Mesendoderm (in vitro differentiated cells): ENCODE measurements at regions not wholly inside any gene's neighbourhood (a gene's known extent, or its start where the extent isn't known, plus 50 kb on each side); places are given as distances from the start of the nearest gene placed in this dataset.

Source experiments
- DNase-seq: peaks from one replicate; pipeline ENCODE4 v3.0.0; 2013
- H2AK5ac ChIP-seq: 2 replicates; pipeline ENCODE4 v1.6.1; 2013; ENCODE audit warnings: low read length, inconsistent platforms
- H2BK120ac ChIP-seq: 2 replicates; pipeline ENCODE4 v1.6.1; 2013; ENCODE audit warnings: low read depth, mild to moderate bottlenecking, low read length, moderate library complexity, mixed read lengths
- H2BK15ac ChIP-seq: replicated peaks from 2 replicates; pipeline ENCODE4 v1.6.1; 2013; ENCODE audit warnings: low read depth, mild to moderate bottlenecking, moderate library complexity
- H2BK5ac ChIP-seq: 2 replicates; pipeline ENCODE4 v1.6.1; 2013; ENCODE audit warnings: low read length, inconsistent platforms
- H3K18ac ChIP-seq: 2 replicates; pipeline ENCODE4 v1.6.1; 2013; ENCODE audit warnings: mild to moderate bottlenecking, low read length, mixed read lengths
- H3K23ac ChIP-seq: one replicate; pipeline ENCODE4 v1.6.1; 2013; ENCODE audit warnings: low read length
- H3K27ac ChIP-seq: 2 replicates; pipeline ENCODE4 v1.5.1; 2013; ENCODE audit warnings: low read depth, mild to moderate bottlenecking, inconsistent platforms, low read length, moderate library complexity
- H3K27me3 ChIP-seq: 2 replicates; pipeline ENCODE4 v1.6.1; 2013; ENCODE audit warnings: low read length, control low read depth, mild to moderate bottlenecking, inconsistent platforms; ENCODE audit not compliant: insufficient read depth, poor library complexity
- H3K36me3 ChIP-seq: 2 replicates; pipeline ENCODE4 v1.6.1; 2013; ENCODE audit warnings: low read length, inconsistent platforms; ENCODE audit not compliant: control insufficient read depth, insufficient read depth
- H3K4ac ChIP-seq: one replicate; pipeline ENCODE4 v1.6.1; 2013; ENCODE audit warnings: low read depth, mild to moderate bottlenecking, low read length, moderate library complexity
- H3K4me1 ChIP-seq: 2 replicates; pipeline ENCODE4 v1.6.1; 2013; ENCODE audit warnings: low read depth, low read length, inconsistent platforms; ENCODE audit not compliant: control insufficient read depth
- H3K4me2 ChIP-seq: 2 replicates; pipeline ENCODE4 v1.6.1; 2013; ENCODE audit warnings: low read length
- H3K4me3 ChIP-seq: 2 replicates; pipeline ENCODE4 v1.5.1; 2013; ENCODE audit warnings: mild to moderate bottlenecking, low read length
- H3K56ac ChIP-seq: one replicate; pipeline ENCODE4 v1.6.1; 2013; ENCODE audit warnings: low read length
- H3K79me1 ChIP-seq: 2 replicates; pipeline ENCODE4 v1.6.1; 2013; ENCODE audit warnings: low read length, inconsistent platforms
- H3K79me2 ChIP-seq: 2 replicates; pipeline ENCODE4 v1.6.1; 2013; ENCODE audit warnings: mild to moderate bottlenecking, low read length; ENCODE audit not compliant: control insufficient read depth, insufficient read depth
- H3K9ac ChIP-seq: 2 replicates; pipeline ENCODE4 v1.6.1; 2013; ENCODE audit warnings: low read length, inconsistent platforms
- H4K5ac ChIP-seq: one replicate; pipeline ENCODE4 v1.6.1; 2013; ENCODE audit warnings: low read length
- H4K8ac ChIP-seq: one replicate; pipeline ENCODE4 v1.6.1; 2013; ENCODE audit warnings: low read depth, mild to moderate bottlenecking, control low read depth, low read length, moderate library complexity
- WGBS: extraction: QIAGEN DNeasy Blood & Tissue Kit; methylation state at CpG from one replicate; pipeline ENCODE4 v1.1.7; 2013; ENCODE audit warnings: low lambda C conversion rate, missing lambda C conversion rate; ENCODE audit not compliant: insufficient coverage; ENCODE audit errors: extremely low coverage; 5-methylcytosine and 5-hydroxymethylcytosine counted together

GRCh38 chr10:56481521-56482091 is 120.5 kb upstream of the ZWINT start:
- H4K8ac ChIP-seq = no peak overlapping the region
- DNase-seq = no peak

GRCh38 chr10:56472978-56473377 is 111.9 kb upstream of the ZWINT start:
- Histone ChIP-seq H3K79me2 (no peaks in the 10 kb centered on the region), H3K36me3 (no peaks in the 10 kb centered on the region), H3K4me2 (no peak overlapping the region), H2BK120ac (no peak overlapping the region), H3K56ac (no peak overlapping the region), H3K9ac (no peak overlapping the region), H3K23ac (no peak overlapping the region), H4K5ac (no peak overlapping the region), H3K4ac (no peak overlapping the region), H3K27me3 (no peaks in the 10 kb centered on the region), H2BK15ac (no peak overlapping the region), H2BK5ac (no peak overlapping the region), H3K27ac (no peak overlapping the region), H3K4me1 (no peaks in the 10 kb centered on the region), H2AK5ac (no peak overlapping the region), H3K18ac (no peak overlapping the region), H4K8ac (no peak overlapping the region), H3K4me3 (no peak overlapping the region), H3K79me1 (no peaks in the 10 kb centered on the region)
- DNase-seq = no peak
- WGBS = no CpG with 5 or more reads among the region's 2 CpGs

More at GRCh38 chr10:56481521-56482091, 120.5 kb upstream of the ZWINT start:
- H3K4me3 ChIP-seq = no peak overlapping the region
- no peaks in the 10 kb centered on the region for H3K79me1 ChIP-seq
- no peak overlapping the region for H2BK5ac ChIP-seq
- H3K4me1 ChIP-seq = no peaks in the 10 kb centered on the region
- no peaks in the 10 kb centered on the region for H3K36me3 ChIP-seq
- no peak overlapping the region for H3K23ac ChIP-seq
- no peaks in the 10 kb centered on the region for H3K27me3 ChIP-seq
- no peak overlapping the region for H3K4me2 ChIP-seq
- H2BK15ac ChIP-seq = no peak overlapping the region
- H2BK120ac ChIP-seq = no peak overlapping the region
- H4K5ac ChIP-seq = no peak overlapping the region
- no peak overlapping the region for H2AK5ac ChIP-seq
- no peaks in the 10 kb centered on the region for H3K79me2 ChIP-seq
- H3K27ac ChIP-seq = no peak overlapping the region
- H3K9ac ChIP-seq = no peak overlapping the region
- no peak overlapping the region for H3K18ac ChIP-seq
- no CpG with 5 or more reads among the region's 3 CpGs for WGBS
- H3K4ac ChIP-seq = no peak overlapping the region
- no peak overlapping the region for H3K56ac ChIP-seq

GRCh38 chr10:56470701-56471100 is 109.6 kb upstream of the ZWINT start:
- H2BK15ac ChIP-seq = no peak overlapping the region
- no peak overlapping the region for H3K4me2 ChIP-seq
- no peak overlapping the region for H3K23ac ChIP-seq
- H2AK5ac ChIP-seq = no peak overlapping the region
- H3K4ac ChIP-seq = no peak overlapping the region
- no peak overlapping the region for H3K56ac ChIP-seq
- no CpG with 5 or more reads among the region's 1 CpG for WGBS
- H3K36me3 ChIP-seq = no peaks in the 10 kb centered on the region
- no peak overlapping the region for H2BK5ac ChIP-seq
- no peak overlapping the region for H3K18ac ChIP-seq
- H3K79me1 ChIP-seq = no peaks in the 10 kb centered on the region
- no peak overlapping the region for H4K8ac ChIP-seq
- H3K79me2 ChIP-seq = no peaks in the 10 kb centered on the region
- H3K27ac ChIP-seq = no peak overlapping the region
- H4K5ac ChIP-seq = no peak overlapping the region
- no peaks in the 10 kb centered on the region for H3K4me1 ChIP-seq
- no peak overlapping the region for H3K9ac ChIP-seq
- no peaks in the 10 kb centered on the region for H3K27me3 ChIP-seq
- no peak overlapping the region for H3K4me3 ChIP-seq
- DNase-seq = no peak
- no peak overlapping the region for H2BK120ac ChIP-seq

GRCh38 chr10:56469482-56469881 is 108.4 kb upstream of the ZWINT start:
- H2BK120ac ChIP-seq = no peak overlapping the region
- no peak overlapping the region for H3K18ac ChIP-seq
- no peak overlapping the region for H2BK5ac ChIP-seq
- no peak overlapping the region for H4K8ac ChIP-seq
- no peak overlapping the region for H3K23ac ChIP-seq
- no peak overlapping the region for H2AK5ac ChIP-seq
- H3K79me2 ChIP-seq = no peaks in the 10 kb centered on the region
- H3K4me2 ChIP-seq = no peak overlapping the region
- H3K27me3 ChIP-seq = no peaks in the 10 kb centered on the region
- no peaks in the 10 kb centered on the region for H3K79me1 ChIP-seq
- H2BK15ac ChIP-seq = no peak overlapping the region
- H3K4ac ChIP-seq = no peak overlapping the region
- no peak overlapping the region for H4K5ac ChIP-seq
- peak; percentile 1 for DNase-seq
- H3K4me1 ChIP-seq = no peaks in the 10 kb centered on the region
- no peak overlapping the region for H3K9ac ChIP-seq
- no peak overlapping the region for H3K27ac ChIP-seq
- no peaks in the 10 kb centered on the region for H3K36me3 ChIP-seq
- no peak overlapping the region for H3K4me3 ChIP-seq
- H3K56ac ChIP-seq = no peak overlapping the region

GRCh38 chr10:56466005-56466404 is 104.9 kb upstream of the ZWINT start:
- H4K5ac ChIP-seq = no peak overlapping the region
- no peaks in the 10 kb centered on the region for H3K36me3 ChIP-seq
- no peak overlapping the region for H4K8ac ChIP-seq
- H3K4me2 ChIP-seq = no peak overlapping the region
- H3K4me3 ChIP-seq = no peak overlapping the region
- H3K56ac ChIP-seq = no peak overlapping the region
- H3K18ac ChIP-seq = no peak overlapping the region
- H3K4me1 ChIP-seq = no peaks in the 10 kb centered on the region
- no peak overlapping the region for H2BK120ac ChIP-seq
- no peaks in the 10 kb centered on the region for H3K79me2 ChIP-seq
- H3K9ac ChIP-seq = no peak overlapping the region
- H3K27me3 ChIP-seq = no peaks in the 10 kb centered on the region
- no CpG with 5 or more reads among the region's 6 CpGs for WGBS
- H3K79me1 ChIP-seq = no peaks in the 10 kb centered on the region
- H3K23ac ChIP-seq = no peak overlapping the region
- no peak overlapping the region for H3K27ac ChIP-seq
- no peak for DNase-seq
- no peak overlapping the region for H2BK5ac ChIP-seq
- H3K4ac ChIP-seq = no peak overlapping the region
- no peak overlapping the region for H2BK15ac ChIP-seq
- no peak overlapping the region for H2AK5ac ChIP-seq

GRCh38 chr10:56449770-56450169 is 88.7 kb upstream of the ZWINT start:
- no peaks in the 10 kb centered on the region for H3K79me2 ChIP-seq
- no peak overlapping the region for H2BK15ac ChIP-seq
- no peaks in the 10 kb centered on the region for H3K4me1 ChIP-seq
- H3K23ac ChIP-seq = no peak overlapping the region
- no peak overlapping the region for H4K5ac ChIP-seq
- DNase-seq = peak; percentile 3
- no peak overlapping the region for H3K18ac ChIP-seq
- H2AK5ac ChIP-seq = no peak overlapping the region
- no peaks in the 10 kb centered on the region for H3K36me3 ChIP-seq
- H3K4ac ChIP-seq = no peak overlapping the region
- H3K4me2 ChIP-seq = no peak overlapping the region
- no peak overlapping the region for H3K27ac ChIP-seq
- no peak overlapping the region for H4K8ac ChIP-seq
- no peak overlapping the region for H2BK5ac ChIP-seq
- H3K79me1 ChIP-seq = no peaks in the 10 kb centered on the region
- H3K56ac ChIP-seq = no peak overlapping the region
- no peak overlapping the region for H2BK120ac ChIP-seq
- H3K4me3 ChIP-seq = no peak overlapping the region
- no peak overlapping the region for H3K9ac ChIP-seq
- H3K27me3 ChIP-seq = no peaks in the 10 kb centered on the region
